HG03139 (cell line): ENCODE measurements at regions not wholly inside any gene's neighbourhood (a gene's known extent, or its start where the extent isn't known, plus 50 kb on each side); places are given as distances from the start of the nearest gene placed in this dataset.
"Not testable (repeated sequence)": the region's sequence is repeated elsewhere in the genome, so short reads cannot be mapped to it uniquely, and the experiment has no call there.

Source experiments
- ATAC-seq: cut with Tn5 transposase; IDR thresholded peaks from one replicate; pipeline ENCODE4 v1.9.1; 2021; ENCODE audit not compliant: unreplicated experiment

GRCh38 chr2:54038835-54039234 lies 68.0 kb upstream of the PSME4 start:
- ATAC-seq, result no peak

- ATAC-seq, result not testable (repeated sequence)
These were observed 60.5 kb upstream of the PSME4 start for GRCh38 chr2:54031288-54031687.

DNA sequence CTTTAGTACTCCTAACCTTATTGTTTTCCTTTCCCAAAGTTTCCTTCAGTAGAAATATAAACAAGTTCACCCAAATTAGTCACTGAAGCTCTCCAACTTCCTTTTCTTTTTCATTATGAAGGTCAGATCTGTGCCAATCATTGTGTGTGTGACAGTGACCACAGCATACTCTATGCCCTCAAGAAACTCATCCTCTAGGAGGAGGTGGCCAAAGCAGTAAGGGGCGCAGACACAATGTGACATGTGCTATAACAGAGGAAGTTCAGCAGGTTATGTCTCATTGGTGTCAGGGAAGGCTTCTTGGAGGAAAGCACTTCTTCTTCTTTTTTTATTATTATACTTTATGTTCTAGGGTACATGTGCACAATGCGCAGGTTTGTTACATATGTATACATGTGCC lies 60.0 kb upstream of the PSME4 start:
- no peak for ATAC-seq

GRCh38 chr2:54030396-54030741 lies 59.6 kb upstream of the PSME4 start:
- no peak for ATAC-seq

- ATAC-seq, result no peak
These were observed 59.1 kb upstream of the PSME4 start for GRCh38 chr2:54029721-54030395.

DNA sequence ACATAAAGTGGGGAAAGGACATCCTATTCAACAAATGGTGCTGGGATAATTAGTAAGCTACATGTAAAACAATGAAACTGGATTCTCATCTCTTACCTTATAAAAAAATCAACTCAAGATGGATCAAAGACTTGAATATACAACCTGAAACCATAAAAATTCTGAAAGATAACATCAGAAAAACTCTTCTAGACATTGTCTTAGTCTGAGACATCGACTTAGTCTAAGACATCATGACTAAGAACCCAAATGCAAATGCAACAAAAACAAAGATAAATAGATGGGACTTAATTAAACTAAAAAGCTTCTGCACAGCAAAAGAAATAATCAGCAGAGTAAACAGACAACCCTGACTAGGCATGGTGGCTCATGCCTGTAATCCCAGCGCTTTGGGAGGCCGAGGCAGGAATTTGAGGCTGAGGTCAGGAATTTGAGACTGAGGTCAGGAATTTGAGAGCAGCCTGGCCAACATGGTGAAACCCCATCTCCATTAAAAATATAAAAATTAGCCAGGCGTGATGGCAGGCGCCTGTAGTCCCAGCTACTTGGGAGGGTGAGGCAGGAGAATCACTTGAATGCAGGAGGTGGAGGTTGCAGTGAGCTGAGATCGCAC lies 54.8 kb upstream of the PSME4 start:
- not testable (repeated sequence) for ATAC-seq

DNA sequence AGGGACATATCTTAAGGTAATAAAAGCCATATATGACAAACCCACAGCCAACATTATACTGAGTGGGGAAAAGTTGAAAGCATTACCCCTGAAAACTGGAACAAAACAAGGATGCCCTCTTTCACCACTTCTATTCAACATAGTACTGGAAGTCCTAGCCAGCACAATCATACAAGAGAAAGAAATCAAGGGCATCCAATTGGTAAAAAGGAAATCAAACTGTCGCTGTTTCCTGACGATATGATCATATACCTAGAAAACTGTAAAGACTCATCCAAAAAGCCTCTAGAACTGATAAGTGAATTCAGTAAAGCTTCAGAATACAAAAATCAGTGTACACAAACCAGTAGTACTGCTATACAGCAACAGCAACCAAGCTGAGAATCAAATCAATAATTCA lies 53.8 kb upstream of the PSME4 start:
- ATAC-seq, result no peak

DNA sequence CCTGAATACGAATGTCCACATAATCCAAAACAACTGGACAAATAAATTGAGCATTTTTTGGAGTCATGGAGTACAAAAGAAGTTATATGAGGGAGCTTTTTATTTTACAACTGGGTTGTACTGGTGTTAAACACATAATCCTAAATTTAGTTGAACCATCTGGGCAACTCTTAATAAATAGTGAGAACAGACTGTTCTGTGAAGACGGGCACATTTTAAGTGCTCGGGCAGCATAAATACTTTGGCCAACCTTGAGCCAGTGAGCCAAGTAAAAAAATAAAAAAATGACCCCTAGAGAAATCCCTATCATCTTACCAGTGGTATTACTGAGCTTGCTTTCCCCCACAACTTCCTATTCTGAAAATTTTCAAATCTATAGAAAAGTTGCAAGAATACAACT lies 50.9 kb upstream of the PSME4 start:
- no peak for ATAC-seq

- no peak for ATAC-seq
These were observed 50.1 kb upstream of the PSME4 start for GRCh38 chr2:54020793-54021414.
